Liver (tissue), 8 donors: ENCODE measurements at regions not wholly inside any gene's neighbourhood (a gene's known extent, or its start where the extent isn't known, plus 50 kb on each side); places are given as distances from the start of the nearest gene placed in this dataset.

Source experiments
- DNase-seq: peaks from one replicate; pipeline ENCODE4 v3.0.0-alpha.2; 2017; ENCODE audit warnings: low spot score
- H3K27ac ChIP-seq, 2 donors: one replicate each; pipeline ENCODE4 v1.7.0; 2013; ENCODE audit warnings: inconsistent platforms in 2 of 2, low read length in 2 of 2, control low read depth in 1 of 2, low read depth in 1 of 2, mild to moderate bottlenecking in 1 of 2
- H3K27me3 ChIP-seq, 4 donors: one replicate each; pipeline versions ENCODE4 v1.6.1 to v1.7.0; 2013; ENCODE audit warnings: low read length in 3 of 4, inconsistent platforms in 1 of 4, mild to moderate bottlenecking in 1 of 4, moderate library complexity in 1 of 4; ENCODE audit not compliant: control insufficient read depth in 4 of 4, insufficient read depth in 4 of 4
- H3K36me3 ChIP-seq, 4 donors: one replicate each; pipeline versions ENCODE4 v1.6.1 to v1.7.0; 2013; ENCODE audit warnings: low read length in 3 of 4, mild to moderate bottlenecking in 3 of 4, low read depth in 1 of 4, moderate library complexity in 1 of 4; ENCODE audit not compliant: control insufficient read depth in 4 of 4, insufficient read depth in 3 of 4
- H3K4me1 ChIP-seq, 4 donors: one replicate each; pipeline versions ENCODE4 v1.6.1 to v1.7.0; 2013; ENCODE audit warnings: low read length in 3 of 4, mild to moderate bottlenecking in 3 of 4, moderate library complexity in 1 of 4; ENCODE audit not compliant: control insufficient read depth in 4 of 4, insufficient read depth in 4 of 4
- H3K4me3 ChIP-seq, 3 donors: one replicate each; pipeline versions ENCODE4 v1.6.1 to v1.7.0; 2013; ENCODE audit warnings: low read length in 3 of 3, control low read depth in 1 of 3, low read depth in 1 of 3, mild to moderate bottlenecking in 1 of 3
- H3K9ac ChIP-seq, 2 donors: one replicate each; pipeline ENCODE4 v1.7.0; 2013; ENCODE audit warnings: low read length in 2 of 2, mild to moderate bottlenecking in 2 of 2, moderate library complexity in 2 of 2, control low read depth in 1 of 2, low read depth in 1 of 2
- H3K9me3 ChIP-seq, 4 donors: one replicate each; pipeline versions ENCODE4 v1.6.1 to v1.7.0; 2013; ENCODE audit warnings: low read length in 3 of 4; ENCODE audit not compliant: control insufficient read depth in 4 of 4
- EGR1 ChIP-seq, 2 donors: IDR thresholded peaks; 2 replicates each; pipeline ENCODE4 v1.6.1; 2016 to 2018; ENCODE audit warnings: antibody characterized with exemption in 2 of 2, low read depth in 2 of 2
- FOXA1 ChIP-seq: IDR thresholded peaks from 2 replicates; pipeline ENCODE4 v1.6.1; 2016; ENCODE audit warnings: antibody characterized with exemption
- FOXA2 ChIP-seq: IDR thresholded peaks from 2 replicates; pipeline ENCODE4 v1.6.1; 2016; ENCODE audit warnings: antibody characterized with exemption
- GABPA ChIP-seq, 2 donors: IDR thresholded peaks in 1 of 2; conservative IDR thresholded peaks in 1 of 2; 2 replicates each; pipeline ENCODE4 v1.6.1; 2016; ENCODE audit warnings: antibody characterized with exemption in 2 of 2, mild to moderate bottlenecking in 1 of 2, moderate library complexity in 1 of 2
- HNF4A ChIP-seq, 2 donors: conservative IDR thresholded peaks; 2 replicates each; pipeline ENCODE4 v1.6.1; 2016; ENCODE audit warnings: antibody characterized with exemption in 2 of 2, mild to moderate bottlenecking in 2 of 2
- HNF4G ChIP-seq: IDR thresholded peaks from 2 replicates; pipeline ENCODE4 v1.6.1; 2016; ENCODE audit warnings: antibody characterized with exemption
- JUND ChIP-seq, 2 donors: IDR thresholded peaks; 2 replicates each; pipeline ENCODE4 v1.6.1; 2016; ENCODE audit warnings: antibody characterized with exemption in 2 of 2
- NR2F2 ChIP-seq: IDR thresholded peaks from 2 replicates; pipeline ENCODE4 v1.6.1; 2016; ENCODE audit warnings: antibody characterized with exemption
- RAD21 ChIP-seq, 2 donors: IDR thresholded peaks; 2 replicates each; pipeline ENCODE4 v1.6.1; 2016; ENCODE audit warnings: antibody characterized with exemption in 2 of 2, mild to moderate bottlenecking in 2 of 2
- RXRA ChIP-seq, 2 donors: IDR thresholded peaks; 2 replicates each; pipeline ENCODE4 v1.6.1; 2017 to 2018; ENCODE audit warnings: antibody characterized with exemption in 2 of 2, mild to moderate bottlenecking in 1 of 2
- SP1 ChIP-seq: IDR thresholded peaks from 2 replicates; pipeline ENCODE4 v1.6.1; 2018; ENCODE audit warnings: antibody characterized with exemption, mild to moderate bottlenecking
- TAF1 ChIP-seq: conservative IDR thresholded peaks from 2 replicates; pipeline ENCODE4 v1.6.1; 2016; ENCODE audit warnings: antibody characterized with exemption, mild to moderate bottlenecking
- YY1 ChIP-seq: IDR thresholded peaks from 2 replicates; pipeline ENCODE4 v1.6.1; 2016; ENCODE audit warnings: antibody characterized with exemption, mild to moderate bottlenecking
- WGBS: extraction: QIAGEN DNeasy Blood & Tissue Kit; methylation state at CpG from one replicate; pipeline ENCODE4 v1.1.7; 2013; 5-methylcytosine and 5-hydroxymethylcytosine counted together
- TF ChIP-seq, protein P1 (sequence below): fragments of 150-350 bp; IDR thresholded peaks from 2 replicates; pipeline ENCODE4 v1.5.1; 2017; ENCODE audit warnings: improper control_type of control experiment, low read depth, low read length; ENCODE audit not compliant: missing input control
- TF ChIP-seq, protein P2 (sequence below): IDR thresholded peaks from 2 replicates; pipeline ENCODE4 v1.6.1; 2016; ENCODE audit warnings: antibody characterized with exemption, mild to moderate bottlenecking
- TF ChIP-seq, protein P3 (sequence below): IDR thresholded peaks from 2 replicates; pipeline ENCODE4 v1.6.1; 2016; ENCODE audit warnings: antibody characterized with exemption
- TF ChIP-seq, protein P4 (sequence below): IDR thresholded peaks from 2 replicates; pipeline ENCODE4 v1.6.1; 2016; ENCODE audit warnings: antibody characterized with exemption
- TF ChIP-seq, protein P5 (sequence below): IDR thresholded peaks from 2 replicates; pipeline ENCODE4 v1.6.1; 2016; ENCODE audit warnings: antibody characterized with exemption
- donor health status: healthy.
- donor health status: healthy.
- donor health status: healthy.
- donor health status: healthy.
- donor health status: healthy.

DNA sequence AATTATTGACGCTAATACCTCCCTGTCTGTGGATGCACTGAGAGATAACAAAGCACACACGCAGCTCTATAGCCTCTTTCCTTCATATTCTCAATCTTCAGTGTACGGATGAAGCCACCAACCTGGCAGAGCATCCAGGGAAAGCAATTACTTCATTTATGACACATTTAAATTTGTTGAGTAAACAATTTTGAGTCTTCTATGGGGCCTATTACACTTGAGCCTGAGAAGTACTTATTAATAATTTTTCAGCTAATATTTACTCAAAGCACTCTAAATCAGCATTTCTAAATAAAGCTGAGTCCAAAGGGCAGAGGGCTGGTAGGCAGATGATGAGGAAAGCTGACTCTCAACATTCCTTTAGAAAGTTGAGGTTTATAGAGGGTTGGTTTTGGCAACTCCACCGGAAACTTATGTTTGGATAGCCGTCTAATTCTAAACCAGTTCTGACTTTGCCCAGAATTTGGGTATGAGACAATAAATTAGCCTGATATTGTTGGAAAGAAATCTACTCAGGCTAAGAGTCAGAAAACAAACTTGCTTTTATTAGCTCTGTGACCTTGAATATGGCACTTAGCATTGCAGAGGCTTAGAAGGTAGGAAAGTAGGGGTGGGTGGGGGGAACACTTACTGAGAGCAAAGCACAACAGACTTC, 643.5 kb downstream of the CDH11 start:
- TF ChIP-seq RAD21 (IDR thresholded peaks at IDR 0.05) (peak in 1 of 2 donors; percentile 17), SP1 (peak; percentile 42), FOXA1 (no peak), JUND (IDR thresholded peaks at IDR 0.05) (no peak), HNF4G (peak; percentile 47), HNF4A (conservative IDR thresholded peaks at IDR 0.05) (peak; percentile 39 to 54), FOXA2 (no peak), RXRA (IDR thresholded peaks at IDR 0.05) (no peak), YY1 (no peak), EGR1 (IDR thresholded peaks at IDR 0.05; ENCODE audit: low read depth in 2 of 2) (no peak), TAF1 (no peak), NR2F2 (peak; percentile 54), GABPA (IDR thresholded peaks at IDR 0.05 in 1 of 2, conservative IDR thresholded peaks at IDR 0.05 in 1 of 2) (no peak)
- TF ChIP-seq, protein P1, sequence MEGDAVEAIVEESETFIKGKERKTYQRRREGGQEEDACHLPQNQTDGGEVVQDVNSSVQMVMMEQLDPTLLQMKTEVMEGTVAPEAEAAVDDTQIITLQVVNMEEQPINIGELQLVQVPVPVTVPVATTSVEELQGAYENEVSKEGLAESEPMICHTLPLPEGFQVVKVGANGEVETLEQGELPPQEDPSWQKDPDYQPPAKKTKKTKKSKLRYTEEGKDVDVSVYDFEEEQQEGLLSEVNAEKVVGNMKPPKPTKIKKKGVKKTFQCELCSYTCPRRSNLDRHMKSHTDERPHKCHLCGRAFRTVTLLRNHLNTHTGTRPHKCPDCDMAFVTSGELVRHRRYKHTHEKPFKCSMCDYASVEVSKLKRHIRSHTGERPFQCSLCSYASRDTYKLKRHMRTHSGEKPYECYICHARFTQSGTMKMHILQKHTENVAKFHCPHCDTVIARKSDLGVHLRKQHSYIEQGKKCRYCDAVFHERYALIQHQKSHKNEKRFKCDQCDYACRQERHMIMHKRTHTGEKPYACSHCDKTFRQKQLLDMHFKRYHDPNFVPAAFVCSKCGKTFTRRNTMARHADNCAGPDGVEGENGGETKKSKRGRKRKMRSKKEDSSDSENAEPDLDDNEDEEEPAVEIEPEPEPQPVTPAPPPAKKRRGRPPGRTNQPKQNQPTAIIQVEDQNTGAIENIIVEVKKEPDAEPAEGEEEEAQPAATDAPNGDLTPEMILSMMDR = no peak
- TF ChIP-seq, protein P2, sequence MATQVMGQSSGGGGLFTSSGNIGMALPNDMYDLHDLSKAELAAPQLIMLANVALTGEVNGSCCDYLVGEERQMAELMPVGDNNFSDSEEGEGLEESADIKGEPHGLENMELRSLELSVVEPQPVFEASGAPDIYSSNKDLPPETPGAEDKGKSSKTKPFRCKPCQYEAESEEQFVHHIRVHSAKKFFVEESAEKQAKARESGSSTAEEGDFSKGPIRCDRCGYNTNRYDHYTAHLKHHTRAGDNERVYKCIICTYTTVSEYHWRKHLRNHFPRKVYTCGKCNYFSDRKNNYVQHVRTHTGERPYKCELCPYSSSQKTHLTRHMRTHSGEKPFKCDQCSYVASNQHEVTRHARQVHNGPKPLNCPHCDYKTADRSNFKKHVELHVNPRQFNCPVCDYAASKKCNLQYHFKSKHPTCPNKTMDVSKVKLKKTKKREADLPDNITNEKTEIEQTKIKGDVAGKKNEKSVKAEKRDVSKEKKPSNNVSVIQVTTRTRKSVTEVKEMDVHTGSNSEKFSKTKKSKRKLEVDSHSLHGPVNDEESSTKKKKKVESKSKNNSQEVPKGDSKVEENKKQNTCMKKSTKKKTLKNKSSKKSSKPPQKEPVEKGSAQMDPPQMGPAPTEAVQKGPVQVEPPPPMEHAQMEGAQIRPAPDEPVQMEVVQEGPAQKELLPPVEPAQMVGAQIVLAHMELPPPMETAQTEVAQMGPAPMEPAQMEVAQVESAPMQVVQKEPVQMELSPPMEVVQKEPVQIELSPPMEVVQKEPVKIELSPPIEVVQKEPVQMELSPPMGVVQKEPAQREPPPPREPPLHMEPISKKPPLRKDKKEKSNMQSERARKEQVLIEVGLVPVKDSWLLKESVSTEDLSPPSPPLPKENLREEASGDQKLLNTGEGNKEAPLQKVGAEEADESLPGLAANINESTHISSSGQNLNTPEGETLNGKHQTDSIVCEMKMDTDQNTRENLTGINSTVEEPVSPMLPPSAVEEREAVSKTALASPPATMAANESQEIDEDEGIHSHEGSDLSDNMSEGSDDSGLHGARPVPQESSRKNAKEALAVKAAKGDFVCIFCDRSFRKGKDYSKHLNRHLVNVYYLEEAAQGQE = no peak
- TF ChIP-seq, protein P3, sequence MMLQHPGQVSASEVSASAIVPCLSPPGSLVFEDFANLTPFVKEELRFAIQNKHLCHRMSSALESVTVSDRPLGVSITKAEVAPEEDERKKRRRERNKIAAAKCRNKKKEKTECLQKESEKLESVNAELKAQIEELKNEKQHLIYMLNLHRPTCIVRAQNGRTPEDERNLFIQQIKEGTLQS = no peak
- TF ChIP-seq, protein P4, sequence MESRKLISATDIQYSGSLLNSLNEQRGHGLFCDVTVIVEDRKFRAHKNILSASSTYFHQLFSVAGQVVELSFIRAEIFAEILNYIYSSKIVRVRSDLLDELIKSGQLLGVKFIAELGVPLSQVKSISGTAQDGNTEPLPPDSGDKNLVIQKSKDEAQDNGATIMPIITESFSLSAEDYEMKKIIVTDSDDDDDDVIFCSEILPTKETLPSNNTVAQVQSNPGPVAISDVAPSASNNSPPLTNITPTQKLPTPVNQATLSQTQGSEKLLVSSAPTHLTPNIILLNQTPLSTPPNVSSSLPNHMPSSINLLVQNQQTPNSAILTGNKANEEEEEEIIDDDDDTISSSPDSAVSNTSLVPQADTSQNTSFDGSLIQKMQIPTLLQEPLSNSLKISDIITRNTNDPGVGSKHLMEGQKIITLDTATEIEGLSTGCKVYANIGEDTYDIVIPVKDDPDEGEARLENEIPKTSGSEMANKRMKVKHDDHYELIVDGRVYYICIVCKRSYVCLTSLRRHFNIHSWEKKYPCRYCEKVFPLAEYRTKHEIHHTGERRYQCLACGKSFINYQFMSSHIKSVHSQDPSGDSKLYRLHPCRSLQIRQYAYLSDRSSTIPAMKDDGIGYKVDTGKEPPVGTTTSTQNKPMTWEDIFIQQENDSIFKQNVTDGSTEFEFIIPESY = no peak
- TF ChIP-seq, protein P5, sequence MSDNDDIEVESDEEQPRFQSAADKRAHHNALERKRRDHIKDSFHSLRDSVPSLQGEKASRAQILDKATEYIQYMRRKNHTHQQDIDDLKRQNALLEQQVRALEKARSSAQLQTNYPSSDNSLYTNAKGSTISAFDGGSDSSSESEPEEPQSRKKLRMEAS = no peak
- Histone ChIP-seq H3K27ac (no peak overlapping the region), H3K27me3 (no peaks in the 10 kb centered on the region), H3K4me3 (no peak overlapping the region), H3K36me3 (no peaks in the 10 kb centered on the region), H3K9ac (no peak overlapping the region), H3K9me3 (no peaks in the 10 kb centered on the region), H3K4me1 (peaks cover 0 to 9% (median 2%) of the 10 kb centered on the region in 4 donors)
- WGBS = 29% methylated on average over 5 of the region's 5 CpGs
- DNase-seq = no peak
